NCI-H226 (cell line): ENCODE measurements at regions not wholly inside any gene's neighbourhood (a gene's known extent, or its start where the extent isn't known, plus 50 kb on each side); places are given as distances from the start of the nearest gene placed in this dataset.
"Not testable (repeated sequence)": the region's sequence is repeated elsewhere in the genome, so short reads cannot be mapped to it uniquely, and the experiment has no call there.

Experiments used
- DNase-seq: peaks from one replicate; pipeline ENCODE4 v3.0.0-alpha.2; 2015

- DNase-seq: peak; percentile 16
Measured at GRCh38 chr2:42987112-42987922, 194.9 kb upstream of the HAAO start.

- DNase-seq: no peak
Measured at GRCh38 chr2:42984617-42985016, 192.2 kb upstream of the HAAO start.

- DNase-seq: no peak
Measured at GRCh38 chr2:42984081-42984480, 191.7 kb upstream of the HAAO start.

- no peak for DNase-seq
Measured at GRCh38 chr2:42980764-42981416, 188.5 kb upstream of the HAAO start.

- no peak for DNase-seq
Measured at GRCh38 chr2:42979870-42980763, 187.7 kb upstream of the HAAO start.

- no peak for DNase-seq
Measured at GRCh38 chr2:42979416-42979869, 187.1 kb upstream of the HAAO start.

- DNase-seq: no peak
Measured at GRCh38 chr2:42978887-42979415, 186.6 kb upstream of the HAAO start.

- no peak for DNase-seq
Measured at GRCh38 chr2:42978175-42978886, 185.9 kb upstream of the HAAO start.

GRCh38 chr2:42977270-42978174 is 185.1 kb upstream of the HAAO start:
- DNase-seq: no peak

GRCh38 chr2:42976351-42976750 is 184.0 kb upstream of the HAAO start:
- DNase-seq: no peak

- DNase-seq: peak; percentile 95
Measured at GRCh38 chr2:42974721-42975717, 182.6 kb upstream of the HAAO start.

- DNase-seq: peak; percentile 85
Measured at GRCh38 chr2:42974169-42974720, 181.9 kb upstream of the HAAO start.

GRCh38 chr2:42973726-42974125 is 181.3 kb upstream of the HAAO start:
- no peak for DNase-seq

- not testable (repeated sequence) for DNase-seq
Measured at GRCh38 chr2:42972933-42973516, 180.6 kb upstream of the HAAO start.

GRCh38 chr2:42971947-42972736 is 179.8 kb upstream of the HAAO start:
- no peak for DNase-seq

- no peak for DNase-seq
Measured at GRCh38 chr2:42971381-42971780, 179.0 kb upstream of the HAAO start.

GRCh38 chr2:42970151-42970550 is 177.8 kb upstream of the HAAO start:
- DNase-seq: peak; percentile 11
